ENCODE measurements at regions not wholly inside any gene's neighbourhood (a gene's known extent, or its start where the extent isn't known, plus 50 kb on each side); places are given as distances from the start of the nearest gene placed in this dataset.

DNA sequence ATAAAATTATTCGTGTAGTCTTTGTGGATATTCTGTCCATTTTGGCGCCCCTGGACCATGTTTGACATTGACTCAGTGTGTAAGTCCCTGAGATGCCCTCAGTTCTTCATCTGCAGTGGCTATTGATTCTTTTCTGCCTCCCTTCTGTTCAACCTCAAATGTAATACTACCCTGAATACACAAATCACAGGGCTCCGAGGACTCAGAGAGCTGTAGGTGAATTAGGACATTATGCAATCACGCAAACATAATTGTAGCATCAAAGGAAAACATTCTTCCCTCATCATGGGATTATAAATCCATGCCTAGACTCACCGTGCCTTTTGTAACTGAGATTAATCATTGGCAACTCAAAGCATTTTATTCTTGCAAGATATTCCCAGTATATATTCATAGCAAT, 161.4 kb upstream of the PACRGL start:
- TF ChIP-seq, protein P1, sequence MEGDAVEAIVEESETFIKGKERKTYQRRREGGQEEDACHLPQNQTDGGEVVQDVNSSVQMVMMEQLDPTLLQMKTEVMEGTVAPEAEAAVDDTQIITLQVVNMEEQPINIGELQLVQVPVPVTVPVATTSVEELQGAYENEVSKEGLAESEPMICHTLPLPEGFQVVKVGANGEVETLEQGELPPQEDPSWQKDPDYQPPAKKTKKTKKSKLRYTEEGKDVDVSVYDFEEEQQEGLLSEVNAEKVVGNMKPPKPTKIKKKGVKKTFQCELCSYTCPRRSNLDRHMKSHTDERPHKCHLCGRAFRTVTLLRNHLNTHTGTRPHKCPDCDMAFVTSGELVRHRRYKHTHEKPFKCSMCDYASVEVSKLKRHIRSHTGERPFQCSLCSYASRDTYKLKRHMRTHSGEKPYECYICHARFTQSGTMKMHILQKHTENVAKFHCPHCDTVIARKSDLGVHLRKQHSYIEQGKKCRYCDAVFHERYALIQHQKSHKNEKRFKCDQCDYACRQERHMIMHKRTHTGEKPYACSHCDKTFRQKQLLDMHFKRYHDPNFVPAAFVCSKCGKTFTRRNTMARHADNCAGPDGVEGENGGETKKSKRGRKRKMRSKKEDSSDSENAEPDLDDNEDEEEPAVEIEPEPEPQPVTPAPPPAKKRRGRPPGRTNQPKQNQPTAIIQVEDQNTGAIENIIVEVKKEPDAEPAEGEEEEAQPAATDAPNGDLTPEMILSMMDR (IDR thresholded peaks at IDR 0.05; ENCODE audit: borderline replicate concordance, extremely low read depth, low read length, poor library complexity, severe bottlenecking), result no peak
- no peak for TF ChIP-seq EZH2 (IDR thresholded peaks at IDR 0.05; ENCODE audit: borderline replicate concordance, low read depth, low read length, severe bottlenecking)

Measured in DND-41 (cell line).